H1 (cell line): ENCODE measurements at regions not wholly inside any gene's neighbourhood (a gene's known extent, or its start where the extent isn't known, plus 50 kb on each side); places are given as distances from the start of the nearest gene placed in this dataset.

Source experiments
- CTCF ChIA-PET: fragments of 300-600 bp; sonication (Branson Sonifier 250); formaldehyde crosslinking; loops from one replicate; lab custom pipeline; 2021; ENCODE audit not compliant: partially characterized antibody; lab: Charles Lee
- POLR2A ChIA-PET: fragments of 300-600 bp; sonication (Branson Sonifier 250); formaldehyde crosslinking; loops from one replicate; lab custom pipeline; 2021; ENCODE audit warnings: inconsistent platforms; ENCODE audit not compliant: partially characterized antibody; lab: Charles Lee
- DNase-seq, 2 experiments: peaks; one replicate each; pipeline versions ENCODE4 v3.0.0 to v3.0.0-alpha.2; 2010 to 2022; ENCODE audit warnings: low spot score in 2 of 2, low read depth in 1 of 2, mixed read lengths in 1 of 2
- FAIRE-seq: peaks from 2 replicates; lab custom pipeline; 2011; peaks lifted over from hg19 to GRCh38; lab: Jason Lieb, UNC
- H2AFZ ChIP-seq: 2 replicates; pipeline ENCODE4 v1.8.1; 2012; ENCODE audit warnings: low read length, inconsistent platforms
- H2AK5ac ChIP-seq: 2 replicates; pipeline ENCODE4 v1.6.1; 2013; ENCODE audit warnings: low read depth, low read length
- H2BK120ac ChIP-seq: replicated peaks from 2 replicates; pipeline ENCODE3; 2013; ENCODE audit warnings: low read depth, low read length, inconsistent platforms
- H2BK12ac ChIP-seq: 2 replicates; pipeline ENCODE4 v1.6.1; 2013; ENCODE audit warnings: low read depth, low read length
- H2BK15ac ChIP-seq: 2 replicates; pipeline ENCODE4 v1.6.1; 2013; ENCODE audit warnings: low read length
- H2BK20ac ChIP-seq: 2 replicates; pipeline ENCODE4 v1.6.1; 2013; ENCODE audit warnings: low read length
- H2BK5ac ChIP-seq: 2 replicates; pipeline ENCODE4 v1.6.1; 2013; ENCODE audit warnings: low read depth, low read length
- H3K14ac ChIP-seq: 2 replicates; pipeline ENCODE4 v1.6.1; 2013; ENCODE audit warnings: inconsistent platforms; ENCODE audit not compliant: insufficient read length
- H3K18ac ChIP-seq: 2 replicates; pipeline ENCODE4 v1.6.1; 2013; ENCODE audit warnings: low read length; ENCODE audit errors: extremely low read depth
- H3K23ac ChIP-seq: 2 replicates; pipeline ENCODE4 v1.6.1; 2013; ENCODE audit warnings: inconsistent platforms; ENCODE audit not compliant: insufficient read length
- H3K23me2 ChIP-seq: 2 replicates; pipeline ENCODE4 v1.6.1; 2013; ENCODE audit warnings: low read depth, low read length
- H3K27ac ChIP-seq: 2 replicates; pipeline ENCODE4 v1.6.1; 2011; ENCODE audit warnings: low read depth, low read length, inconsistent platforms
- H3K27me3 ChIP-seq, 4 experiments: replicated peaks in 1 of 4; 1 replicate in 1 of 4; 2 replicates in 3 of 4; pipeline versions ENCODE4 v1.6.1 to v1.8.1; 2011 to 2013; ENCODE audit warnings: low read length in 3 of 4, mild to moderate bottlenecking in 3 of 4, inconsistent platforms in 2 of 4, mixed read lengths in 2 of 4, moderate library complexity in 1 of 4; ENCODE audit not compliant: control insufficient read depth in 3 of 4, insufficient read depth in 3 of 4; ENCODE audit errors: extremely low read depth in 1 of 4
- H3K36me3 ChIP-seq, 4 experiments: 2 replicates each; pipeline versions ENCODE4 v1.6.1 to v1.8.1; 2011 to 2013; ENCODE audit warnings: mild to moderate bottlenecking in 4 of 4, low read length in 3 of 4, moderate library complexity in 2 of 4, control low read depth in 1 of 4, inconsistent platforms in 1 of 4; ENCODE audit not compliant: insufficient read depth in 4 of 4, control insufficient read depth in 2 of 4
- H3K4ac ChIP-seq: replicated peaks from 2 replicates; pipeline ENCODE3; 2013; ENCODE audit warnings: low read length, low read depth, mixed read lengths, inconsistent platforms; ENCODE audit not compliant: insufficient read length
- H3K4me1 ChIP-seq, 4 experiments: replicated peaks in 1 of 4; 1 replicate in 1 of 4; 2 replicates in 3 of 4; pipeline versions ENCODE4 v1.6.1 to v1.8.1; 2011 to 2013; ENCODE audit warnings: low read length in 3 of 4, inconsistent platforms in 2 of 4, mixed read lengths in 1 of 4; ENCODE audit not compliant: insufficient read depth in 4 of 4, control insufficient read depth in 3 of 4
- H3K4me2 ChIP-seq, 2 experiments: 2 replicates each; pipeline versions ENCODE4 v1.6.1 to v1.8.1; 2011 to 2013; ENCODE audit warnings: low read depth in 2 of 2, low read length in 2 of 2, control low read depth in 1 of 2, inconsistent platforms in 1 of 2, mild to moderate bottlenecking in 1 of 2; ENCODE audit not compliant: insufficient read depth in 1 of 2
- H3K4me3 ChIP-seq, 4 experiments: fragments of 200-600, 300-600 bp in 1 of 4; sonication (generic), shearing (Covaris generic), sonication (Bioruptor Twin) in 1 of 4; 2 replicates each; pipeline versions ENCODE4 v1.5.1 to v1.8.1; 2011 to 2016; ENCODE audit warnings: low read length in 4 of 4, low read depth in 3 of 4, control low read depth in 2 of 4, inconsistent platforms in 2 of 4, mild to moderate bottlenecking in 2 of 4, mixed read lengths in 1 of 4, moderate library complexity in 1 of 4; ENCODE audit not compliant: insufficient read depth in 2 of 4; ENCODE audit errors: extremely low read depth in 1 of 4
- H3K56ac ChIP-seq: replicated peaks from 2 replicates; pipeline ENCODE3; 2013; ENCODE audit warnings: low read depth, mild to moderate bottlenecking, mixed read lengths, low read length, inconsistent platforms; ENCODE audit not compliant: insufficient read length
- H3K79me1 ChIP-seq: 2 replicates; pipeline ENCODE4 v1.6.1; 2013; ENCODE audit warnings: low read depth, low read length, control low read depth
- H3K79me2 ChIP-seq, 2 experiments: 2 replicates each; pipeline versions ENCODE4 v1.6.1 to v1.8.1; 2012 to 2013; ENCODE audit warnings: low read length in 2 of 2, mild to moderate bottlenecking in 2 of 2, inconsistent platforms in 1 of 2; ENCODE audit not compliant: insufficient read depth in 2 of 2, control insufficient read depth in 1 of 2
- H3K9ac ChIP-seq, 4 experiments: replicated peaks in 1 of 4; 1 replicate in 1 of 4; 2 replicates in 3 of 4; pipeline versions ENCODE4 v1.6.1 to v1.8.1; 2011 to 2013; ENCODE audit warnings: low read depth in 3 of 4, low read length in 3 of 4, control low read depth in 2 of 4, mild to moderate bottlenecking in 2 of 4, moderate library complexity in 2 of 4, inconsistent platforms in 1 of 4; ENCODE audit errors: extremely low read depth in 1 of 4
- H3K9me3 ChIP-seq, 2 experiments: 2 replicates each; pipeline versions ENCODE4 v1.6.1 to v1.8.1; 2012 to 2013; ENCODE audit warnings: mild to moderate bottlenecking in 2 of 2, moderate library complexity in 2 of 2, control low read depth in 1 of 2, inconsistent platforms in 1 of 2, low read depth in 1 of 2, low read length in 1 of 2, mixed read lengths in 1 of 2; ENCODE audit not compliant: insufficient read depth in 2 of 2
- H4K20me1 ChIP-seq, 2 experiments: replicated peaks in 1 of 2; 2 replicates each; pipeline versions ENCODE3 to v1.8.1; 2011 to 2013; ENCODE audit warnings: inconsistent platforms in 2 of 2, low read length in 2 of 2, mild to moderate bottlenecking in 1 of 2; ENCODE audit not compliant: insufficient read depth in 2 of 2, control insufficient read depth in 1 of 2
- H4K5ac ChIP-seq: 2 replicates; pipeline ENCODE4 v1.6.1; 2013; ENCODE audit warnings: low read length, low read depth, mixed read lengths, inconsistent platforms; ENCODE audit not compliant: insufficient read length
- H4K8ac ChIP-seq: 2 replicates; pipeline ENCODE4 v1.8.0; 2013; ENCODE audit warnings: mild to moderate bottlenecking, moderate library complexity, low read length, inconsistent platforms; ENCODE audit not compliant: insufficient read depth; ENCODE audit errors: extremely low read depth
- H4K91ac ChIP-seq: replicated peaks from 2 replicates; pipeline ENCODE3; 2013; ENCODE audit warnings: low read length, mixed read lengths, inconsistent platforms; ENCODE audit not compliant: insufficient read length
- BCL11A ChIP-seq, 2 experiments: IDR thresholded peaks; one replicate each; pipeline ENCODE4 v1.6.1; 2011; ENCODE audit warnings: low read depth in 2 of 2, low read length in 2 of 2, mild to moderate bottlenecking in 2 of 2
- BRCA1 ChIP-seq: IDR thresholded peaks from 2 replicates; pipeline ENCODE4 v1.6.1; 2012; ENCODE audit warnings: low read depth, low read length, improper control_type of control experiment
- EGR1 ChIP-seq: IDR thresholded peaks from 2 replicates; pipeline ENCODE4 v1.6.1; 2011; ENCODE audit warnings: low read depth, low read length, borderline replicate concordance
- JUND ChIP-seq: IDR thresholded peaks from 2 replicates; pipeline ENCODE4 v1.6.1; 2011; ENCODE audit warnings: mild to moderate bottlenecking, improper control_type of control experiment, low read length
- RBBP5 ChIP-seq: IDR thresholded peaks from 2 replicates; pipeline ENCODE4 v1.7.1; 2012; ENCODE audit warnings: low read depth, mild to moderate bottlenecking, inconsistent platforms, low read length, moderate library complexity, borderline replicate concordance
- SIN3A ChIP-seq, 2 experiments: IDR thresholded peaks in 1 of 2; conservative IDR thresholded peaks in 1 of 2; 2 replicates each; pipeline ENCODE4 v1.6.1; 2011 to 2012; ENCODE audit warnings: low read length in 2 of 2, improper control_type of control experiment in 1 of 2, low read depth in 1 of 2, mild to moderate bottlenecking in 1 of 2
- SRF ChIP-seq: IDR thresholded peaks from 2 replicates; pipeline ENCODE4 v1.6.1; 2011; ENCODE audit warnings: mild to moderate bottlenecking, low read depth, low read length, moderate library complexity
- TEAD4 ChIP-seq: IDR thresholded peaks from 2 replicates; pipeline ENCODE4 v1.6.1; 2012; ENCODE audit warnings: low read depth, low read length, inconsistent platforms, mixed read lengths
- USF2 ChIP-seq: IDR thresholded peaks from 2 replicates; pipeline ENCODE4 v1.6.1; 2011; ENCODE audit warnings: low read length, improper control_type of control experiment
- WGBS, 2 experiments: shearing (Covaris generic) in 1 of 2; methylation state at CpG; one replicate each; pipeline versions ENCODE4 v1.1.6 to v1.1.7; 2013 to 2015; ENCODE audit warnings: low lambda C conversion rate in 2 of 2, mixed read lengths in 2 of 2, inconsistent platforms in 1 of 2, low coverage in 1 of 2, missing lambda C conversion rate in 1 of 2; ENCODE audit not compliant: insufficient replicate concordance in 2 of 2, insufficient coverage in 1 of 2, insufficient read length in 1 of 2; ENCODE audit errors: extremely low coverage in 1 of 2, missing lambda C conversion rate in 1 of 2; 5-methylcytosine and 5-hydroxymethylcytosine counted together
- TF ChIP-seq, protein P1 (sequence below): IDR thresholded peaks from 2 replicates; pipeline ENCODE4 v1.6.1; 2012; ENCODE audit warnings: inconsistent platforms

DNA sequence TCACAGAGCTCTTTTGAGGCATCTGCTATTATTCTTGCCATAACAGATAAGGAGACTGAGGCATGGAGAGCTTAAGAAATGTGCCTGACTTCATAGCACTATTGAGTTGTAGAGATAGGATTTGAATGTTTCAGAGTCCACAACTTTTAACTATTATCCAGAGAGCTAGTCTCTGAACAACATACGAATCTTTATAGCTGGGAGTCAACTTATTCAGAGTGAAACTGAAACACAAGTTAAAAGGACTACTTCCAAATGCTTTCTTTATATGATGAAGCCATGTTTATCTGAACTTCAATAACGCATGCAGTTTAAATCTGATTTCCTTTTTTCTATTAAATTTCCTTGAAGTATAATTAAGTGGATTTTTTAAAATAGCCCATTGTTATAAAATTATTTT is 268.8 kb downstream of the IKZF2 start:
- Histone ChIP-seq H4K91ac (no peak overlapping the region), H2AFZ (no peak overlapping the region), H4K5ac (no peak overlapping the region), H3K27ac (no peak overlapping the region), H3K56ac (no peak overlapping the region), H3K23me2 (no peaks in the 10 kb centered on the region; the same call in 1 of the 2 replicates), H2BK12ac (no peak overlapping the region), H2AK5ac (no peak overlapping the region), H3K4me3 (no peak overlapping the region), H3K23ac (no peak overlapping the region), H3K79me2 (no peaks in the 10 kb centered on the region), H3K4me1 (no peaks in the 10 kb centered on the region), H2BK5ac (no peak overlapping the region), H3K9me3 (no peaks in the 10 kb centered on the region), H3K4ac (no peak overlapping the region), H3K36me3 (no peaks in the 10 kb centered on the region), H4K20me1 (no peaks in the 10 kb centered on the region), H3K9ac (no peak overlapping the region), H3K14ac (no peak overlapping the region), H2BK15ac (no peak overlapping the region), H3K4me2 (no peak overlapping the region), H3K18ac (no peak overlapping the region), H3K79me1 (no peaks in the 10 kb centered on the region), H2BK120ac (no peak overlapping the region), H4K8ac (no peak overlapping the region), H2BK20ac (no peak overlapping the region), H3K27me3 (no peaks in the 10 kb centered on the region)
- DNase-seq (no peak), FAIRE-seq (no peak)
- ChIA-PET POLR2A (no interaction called here), CTCF (interaction anchor here (1.6 kb wide), 1 partner anchor 9 kb away, joined by 8 read pairs; no protein-coding TSS in a partner anchor)
- WGBS, 2 experiments = 93% methylated on average over 2 of the region's 2 CpGs; no CpG with 5 or more reads in 1 of the 2 experiments
- TF ChIP-seq USF2 (no peak), BCL11A (IDR thresholded peaks at IDR 0.05; ENCODE audit: low read depth in 2 of 2, low read length in 2 of 2) (no peak), TEAD4 (no peak), BRCA1 (no peak), JUND (no peak), EGR1 (no peak), SIN3A (conservative IDR thresholded peaks at IDR 0.05 in 1 of 2, IDR thresholded peaks at IDR 0.05 in 1 of 2; ENCODE audit: low read depth in 1 of 2, low read length in 2 of 2) (no peak), RBBP5 (no peak), SRF (no peak)
- TF ChIP-seq, protein P1, sequence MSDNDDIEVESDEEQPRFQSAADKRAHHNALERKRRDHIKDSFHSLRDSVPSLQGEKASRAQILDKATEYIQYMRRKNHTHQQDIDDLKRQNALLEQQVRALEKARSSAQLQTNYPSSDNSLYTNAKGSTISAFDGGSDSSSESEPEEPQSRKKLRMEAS = no peak
